SK-N-SH treated with all-trans-retinoic acid at 6 μM for 48 hours (cell line): ENCODE measurements at regions not wholly inside any gene's neighbourhood (a gene's known extent, or its start where the extent isn't known, plus 50 kb on each side); places are given as distances from the start of the nearest gene placed in this dataset.

Source experiments
- OSR1 ChIP-seq: fragments of 250-450 bp; sonication (Bioruptor Pico); IDR thresholded peaks from 2 replicates; pipeline ENCODE4 v1.8.0; 2022; ENCODE audit warnings: moderate library complexity, mild to moderate bottlenecking, inconsistent platforms
- RARB ChIP-seq: fragments of 250-450 bp; sonication (Bioruptor Pico); IDR thresholded peaks from 2 replicates; pipeline ENCODE4 v1.8.0; 2021; ENCODE audit warnings: mild to moderate bottlenecking, moderate library complexity
- TCF4 ChIP-seq: fragments of 250-450 bp; sonication (Bioruptor Pico); IDR thresholded peaks from 2 replicates; pipeline ENCODE4 v1.8.0; 2021; ENCODE audit warnings: mild to moderate bottlenecking, moderate library complexity, borderline replicate concordance
- ZFP30 ChIP-seq: fragments of 450-650 bp; formaldehyde crosslinking; IDR thresholded peaks from 2 replicates; pipeline ENCODE4 v1.5.0; 2022; ENCODE audit warnings: mild to moderate bottlenecking, moderate library complexity
- ZNF8 ChIP-seq: fragments of 450-650 bp; formaldehyde crosslinking; IDR thresholded peaks from 2 replicates; pipeline ENCODE4 v1.5.0; 2020; ENCODE audit warnings: mild to moderate bottlenecking, moderate library complexity
- TF ChIP-seq, protein P1 (sequence below): fragments of 250-450 bp; sonication (Bioruptor Pico); IDR thresholded peaks from 2 replicates; pipeline ENCODE4 v1.8.0; 2020; ENCODE audit warnings: mild to moderate bottlenecking, moderate library complexity, borderline replicate concordance
- TF ChIP-seq, protein P2 (sequence below): fragments of 250-450 bp; sonication (Bioruptor Pico); IDR thresholded peaks from 2 replicates; pipeline ENCODE4 v1.5.1; 2020; ENCODE audit warnings: low read depth, mild to moderate bottlenecking, moderate library complexity
- TF ChIP-seq, protein P3 (sequence below): fragments of 250-450 bp; sonication (Bioruptor Pico); IDR thresholded peaks from 2 replicates; pipeline ENCODE4 v1.5.1; 2021; ENCODE audit warnings: mild to moderate bottlenecking, moderate library complexity

DNA sequence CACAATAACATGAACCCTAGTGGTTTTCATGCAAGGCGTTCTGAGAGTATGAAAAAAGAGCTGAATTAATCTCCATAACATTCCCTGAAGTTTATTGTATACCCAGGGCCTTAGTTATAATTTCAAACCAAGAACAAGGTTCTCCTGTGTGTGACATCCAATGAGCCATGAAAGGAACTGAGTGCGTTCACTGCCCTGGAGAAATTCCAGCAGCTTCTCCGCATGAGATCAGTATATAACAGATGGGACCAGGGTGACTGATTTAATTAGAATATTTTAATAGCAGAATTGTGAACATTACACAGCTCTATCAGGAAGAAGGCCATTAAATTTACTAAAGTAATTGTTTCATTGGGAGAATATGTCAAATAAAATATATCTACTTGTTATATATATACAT lies 1190.5 kb upstream of the SLC10A2 start:
- TF ChIP-seq, protein P1, sequence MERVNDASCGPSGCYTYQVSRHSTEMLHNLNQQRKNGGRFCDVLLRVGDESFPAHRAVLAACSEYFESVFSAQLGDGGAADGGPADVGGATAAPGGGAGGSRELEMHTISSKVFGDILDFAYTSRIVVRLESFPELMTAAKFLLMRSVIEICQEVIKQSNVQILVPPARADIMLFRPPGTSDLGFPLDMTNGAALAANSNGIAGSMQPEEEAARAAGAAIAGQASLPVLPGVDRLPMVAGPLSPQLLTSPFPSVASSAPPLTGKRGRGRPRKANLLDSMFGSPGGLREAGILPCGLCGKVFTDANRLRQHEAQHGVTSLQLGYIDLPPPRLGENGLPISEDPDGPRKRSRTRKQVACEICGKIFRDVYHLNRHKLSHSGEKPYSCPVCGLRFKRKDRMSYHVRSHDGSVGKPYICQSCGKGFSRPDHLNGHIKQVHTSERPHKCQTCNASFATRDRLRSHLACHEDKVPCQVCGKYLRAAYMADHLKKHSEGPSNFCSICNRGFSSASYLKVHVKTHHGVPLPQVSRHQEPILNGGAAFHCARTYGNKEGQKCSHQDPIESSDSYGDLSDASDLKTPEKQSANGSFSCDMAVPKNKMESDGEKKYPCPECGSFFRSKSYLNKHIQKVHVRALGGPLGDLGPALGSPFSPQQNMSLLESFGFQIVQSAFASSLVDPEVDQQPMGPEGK (CRISPR knock-in tag): no peak
- TF ChIP-seq ZFP30: no peak
- TF ChIP-seq ZNF8 (CRISPR knock-in tag): no peak
- TF ChIP-seq, protein P2, sequence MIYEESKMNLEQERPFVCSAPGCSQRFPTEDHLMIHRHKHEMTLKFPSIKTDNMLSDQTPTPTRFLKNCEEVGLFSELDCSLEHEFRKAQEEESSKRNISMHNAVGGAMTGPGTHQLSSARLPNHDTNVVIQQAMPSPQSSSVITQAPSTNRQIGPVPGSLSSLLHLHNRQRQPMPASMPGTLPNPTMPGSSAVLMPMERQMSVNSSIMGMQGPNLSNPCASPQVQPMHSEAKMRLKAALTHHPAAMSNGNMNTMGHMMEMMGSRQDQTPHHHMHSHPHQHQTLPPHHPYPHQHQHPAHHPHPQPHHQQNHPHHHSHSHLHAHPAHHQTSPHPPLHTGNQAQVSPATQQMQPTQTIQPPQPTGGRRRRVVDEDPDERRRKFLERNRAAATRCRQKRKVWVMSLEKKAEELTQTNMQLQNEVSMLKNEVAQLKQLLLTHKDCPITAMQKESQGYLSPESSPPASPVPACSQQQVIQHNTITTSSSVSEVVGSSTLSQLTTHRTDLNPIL (CRISPR knock-in tag): no peak
- TF ChIP-seq TCF4 (CRISPR knock-in tag): no peak
- no peak for TF ChIP-seq RARB (CRISPR knock-in tag)
- TF ChIP-seq, protein P3, sequence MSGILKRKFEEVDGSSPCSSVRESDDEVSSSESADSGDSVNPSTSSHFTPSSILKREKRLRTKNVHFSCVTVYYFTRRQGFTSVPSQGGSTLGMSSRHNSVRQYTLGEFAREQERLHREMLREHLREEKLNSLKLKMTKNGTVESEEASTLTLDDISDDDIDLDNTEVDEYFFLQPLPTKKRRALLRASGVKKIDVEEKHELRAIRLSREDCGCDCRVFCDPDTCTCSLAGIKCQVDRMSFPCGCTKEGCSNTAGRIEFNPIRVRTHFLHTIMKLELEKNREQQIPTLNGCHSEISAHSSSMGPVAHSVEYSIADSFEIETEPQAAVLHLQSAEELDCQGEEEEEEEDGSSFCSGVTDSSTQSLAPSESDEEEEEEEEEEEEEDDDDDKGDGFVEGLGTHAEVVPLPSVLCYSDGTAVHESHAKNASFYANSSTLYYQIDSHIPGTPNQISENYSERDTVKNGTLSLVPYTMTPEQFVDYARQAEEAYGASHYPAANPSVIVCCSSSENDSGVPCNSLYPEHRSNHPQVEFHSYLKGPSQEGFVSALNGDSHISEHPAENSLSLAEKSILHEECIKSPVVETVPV (CRISPR knock-in tag): no peak
- no peak for TF ChIP-seq OSR1 (CRISPR knock-in tag)
